Naive thymus-derived CD8-positive, alpha-beta T cell (primary cell): ENCODE measurements at regions not wholly inside any gene's neighbourhood (a gene's known extent, or its start where the extent isn't known, plus 50 kb on each side); places are given as distances from the start of the nearest gene placed in this dataset.

Source experiments
- ATAC-seq, 2 donors: fragments of 150-1000 bp; cut with Tn5 transposase in 1 of 2; sonication (Bioruptor Pico), chemical (Tn5 transposase) in 1 of 2; 1 replicate in 1 of 2; 2 replicates in 1 of 2; pipeline ENCODE4 v1.10.0; 2021; ENCODE audit warnings: mild to moderate bottlenecking in 2 of 2, moderate library complexity in 2 of 2
- POLR2A ChIA-PET: fragments of 350-600 bp; sonication (Branson Sonifier 250); formaldehyde crosslinking; loops from one replicate; lab custom pipeline; 2021; ENCODE audit warnings: antibody characterized with exemption; lab: Charles Lee
- DNase-seq, 10 donors: peaks; one replicate each; pipeline versions ENCODE4 v3.0.0 to v3.0.0-alpha.2; 2020 to 2022
- H3K27ac Mint-ChIP-seq, 10 donors: one replicate each; pipeline ENCODE4 v1.8.0; 2020 to 2022; ENCODE audit warnings: mild to moderate bottlenecking in 10 of 10, mixed read lengths in 10 of 10, moderate library complexity in 4 of 10, inconsistent platforms in 1 of 10
- H3K27me3 Mint-ChIP-seq, 5 donors: one replicate each; pipeline ENCODE4 v1.8.0; 2021 to 2022; ENCODE audit warnings: mixed read lengths in 5 of 5
- H3K36me3 Mint-ChIP-seq, 3 donors: one replicate each; pipeline ENCODE4 v1.8.0; 2020 to 2022; ENCODE audit warnings: mixed read lengths in 3 of 3, mild to moderate bottlenecking in 2 of 3, inconsistent platforms in 1 of 3
- H3K4me1 Mint-ChIP-seq, 4 donors: one replicate each; pipeline ENCODE4 v1.8.0; 2021 to 2022; ENCODE audit warnings: mixed read lengths in 4 of 4
- H3K4me3 Mint-ChIP-seq, 10 donors: one replicate each; pipeline ENCODE4 v1.8.0; 2020 to 2022; ENCODE audit warnings: mild to moderate bottlenecking in 10 of 10, mixed read lengths in 10 of 10, moderate library complexity in 6 of 10, inconsistent platforms in 1 of 10
- H3K9me3 Mint-ChIP-seq, 9 donors: one replicate each; pipeline ENCODE4 v1.8.0; 2020 to 2022; ENCODE audit warnings: mixed read lengths in 9 of 9, mild to moderate bottlenecking in 3 of 9, inconsistent platforms in 1 of 9, moderate library complexity in 1 of 9

DNA sequence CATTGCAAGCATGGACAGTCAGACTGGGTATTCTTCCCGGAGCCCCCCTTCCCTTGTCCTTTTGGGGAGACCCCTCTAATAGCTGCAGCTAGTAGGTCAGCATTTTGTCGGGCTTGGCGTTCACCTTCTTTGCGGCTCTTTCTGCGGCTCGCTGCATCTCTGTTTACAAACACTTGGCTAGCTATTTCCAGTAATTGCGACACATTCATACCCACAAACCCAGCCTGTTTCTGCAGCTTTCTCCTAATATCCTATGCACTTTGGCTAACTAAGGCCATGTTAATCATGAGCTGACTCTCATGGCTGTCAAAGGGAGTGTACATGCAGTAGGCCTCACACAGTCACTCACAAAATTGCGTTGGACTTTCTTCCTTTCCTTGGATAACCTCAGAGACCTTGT lies 716.4 kb downstream of the AMY1C start:
- Mint-ChIP-seq H3K4me1 (peaks cover 0 to 2% (median 0%) of the 10 kb centered on the region in 4 donors), H3K9me3 (peaks cover 2 to 55% (median 26%) of the 10 kb centered on the region in 9 donors), H3K4me3 (no peak overlapping the region), H3K36me3 (peaks cover 0 to 4% (median 0%) of the 10 kb centered on the region in 3 donors), H3K27me3 (no peaks in the 10 kb centered on the region), H3K27ac (no peak overlapping the region)
- no peak for ATAC-seq
- POLR2A ChIA-PET: no interaction called here
- no peak for DNase-seq

DNA sequence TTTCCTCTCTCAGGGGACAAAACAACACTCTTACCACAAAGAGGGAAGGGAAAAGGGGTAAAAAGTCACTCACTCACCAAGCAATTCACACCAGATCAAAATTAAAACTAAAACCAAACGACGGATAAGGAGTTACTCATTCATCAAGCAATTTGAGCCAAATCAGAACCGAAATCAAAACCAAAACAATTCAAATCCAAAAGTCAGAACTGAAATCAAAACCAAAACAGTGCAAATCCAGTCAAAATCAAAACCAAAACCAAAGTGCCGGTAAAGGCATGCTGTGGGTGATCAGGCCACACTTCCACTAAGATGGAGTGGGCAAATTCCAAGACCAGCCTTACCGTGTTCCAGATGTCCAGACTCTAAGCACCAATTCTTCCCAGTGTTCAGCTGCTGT lies 717.9 kb downstream of the AMY1C start:
- H3K36me3 Mint-ChIP-seq: peaks cover 0 to 4% (median 0%) of the 10 kb centered on the region in 3 donors
- no peak overlapping the region for H3K27ac Mint-ChIP-seq
- H3K9me3 Mint-ChIP-seq: peaks cover 1 to 52% (median 20%) of the 10 kb centered on the region in 9 donors
- ATAC-seq: no peak
- POLR2A ChIA-PET: no interaction called here
- H3K27me3 Mint-ChIP-seq: no peaks in the 10 kb centered on the region
- no peak for DNase-seq
- peaks cover 0 to 2% (median 0%) of the 10 kb centered on the region in 4 donors for H3K4me1 Mint-ChIP-seq
- H3K4me3 Mint-ChIP-seq: no peak overlapping the region

DNA sequence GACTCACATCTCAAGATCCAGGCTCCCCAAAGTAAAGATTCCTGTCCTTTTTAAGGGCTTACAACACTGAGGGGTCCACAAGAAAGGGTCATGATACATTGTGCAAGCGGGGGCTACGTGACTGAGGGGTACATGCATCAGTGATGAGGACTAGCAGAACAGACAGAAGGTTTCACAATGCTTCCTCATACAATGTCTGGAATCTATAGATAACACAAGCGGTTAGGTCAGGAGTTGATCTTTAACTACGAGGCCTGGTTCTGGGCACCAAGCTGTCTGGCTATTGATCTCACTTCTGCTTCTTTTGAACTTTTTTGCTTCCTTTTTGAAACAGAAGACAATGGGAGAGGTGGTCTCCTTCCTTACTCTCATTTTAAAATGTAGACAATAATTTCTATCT lies 718.6 kb downstream of the AMY1C start:
- DNase-seq (no peak), ATAC-seq (no peak)
- Mint-ChIP-seq H3K36me3 (peaks cover 0 to 2% (median 0%) of the 10 kb centered on the region in 3 donors), H3K27me3 (no peaks in the 10 kb centered on the region), H3K27ac (no peak overlapping the region), H3K9me3 (peaks cover 1 to 52% (median 20%) of the 10 kb centered on the region in 9 donors), H3K4me3 (no peak overlapping the region), H3K4me1 (peaks cover 0 to 2% (median 0%) of the 10 kb centered on the region in 4 donors)
- POLR2A ChIA-PET: no interaction called here

DNA sequence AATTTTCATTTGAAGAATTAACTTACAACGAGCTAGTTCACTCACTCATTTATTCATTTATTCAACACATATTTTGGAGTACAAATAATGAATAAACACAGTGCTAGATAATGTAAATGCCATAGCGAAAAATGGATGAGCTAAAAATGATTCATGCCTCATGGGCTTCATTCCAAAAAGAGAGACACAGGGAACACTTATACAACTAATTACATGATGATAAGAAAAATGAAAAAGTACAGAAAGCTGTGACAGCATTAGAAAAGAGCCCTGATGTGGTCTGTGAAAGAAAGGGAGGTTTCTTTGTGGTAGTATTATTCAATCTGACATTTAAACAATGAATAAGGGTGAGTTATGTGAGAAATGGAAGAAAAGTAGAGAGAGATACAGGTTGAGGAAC lies 726.4 kb downstream of the AMY1C start:
- ATAC-seq: no peak
- Mint-ChIP-seq H3K27me3 (no peaks in the 10 kb centered on the region), H3K36me3 (no peaks in the 10 kb centered on the region), H3K9me3 (peaks cover 5 to 34% (median 12%) of the 10 kb centered on the region in 9 donors), H3K27ac (peak overlapping the region in 1 of 10 donors; percentile 71), H3K4me3 (no peak overlapping the region), H3K4me1 (no peaks in the 10 kb centered on the region)
- POLR2A ChIA-PET: no interaction called here
- no peak for DNase-seq

DNA sequence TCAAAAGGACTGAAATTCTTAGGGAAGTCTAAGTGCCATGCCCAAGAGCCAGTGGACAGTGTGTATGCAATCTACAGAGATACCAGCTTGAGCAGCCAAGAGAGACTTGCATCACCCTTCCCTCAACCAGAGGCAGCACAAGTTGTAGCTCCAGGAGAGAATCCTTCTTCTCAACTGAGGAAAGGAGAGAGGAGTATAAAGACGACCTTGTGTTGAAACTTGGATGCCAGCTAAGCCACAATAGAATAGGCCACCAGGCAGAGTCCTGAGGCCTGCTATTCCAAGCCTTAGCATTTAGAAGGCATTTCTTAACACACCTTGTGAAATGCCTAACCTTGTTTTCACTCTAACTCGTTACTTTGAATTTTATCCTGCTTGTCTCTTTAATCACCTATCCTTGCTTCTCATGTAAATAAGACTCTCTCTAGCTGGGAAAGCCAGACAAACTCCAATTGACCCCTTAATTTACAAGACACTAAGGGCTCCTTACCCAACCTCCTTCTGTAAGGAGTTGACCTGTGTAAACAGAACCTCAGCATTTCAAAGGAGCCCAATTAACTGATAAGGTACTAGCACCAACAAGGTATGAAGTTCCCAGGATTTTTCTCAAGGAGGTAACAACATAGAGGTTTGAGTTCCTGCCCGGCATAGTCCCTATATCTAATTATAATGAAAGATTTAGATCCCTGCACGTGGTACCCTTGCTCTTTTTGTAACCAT lies 738.8 kb downstream of the AMY1C start:
- POLR2A ChIA-PET: no interaction called here
- H3K9me3 Mint-ChIP-seq: peaks cover 2 to 27% (median 13%) of the 10 kb centered on the region in 9 donors
- no peaks in the 10 kb centered on the region for H3K27me3 Mint-ChIP-seq
- DNase-seq (no peak), ATAC-seq (no peak)
- H3K4me3 Mint-ChIP-seq: no peak overlapping the region
- no peak overlapping the region for H3K27ac Mint-ChIP-seq
- H3K4me1 Mint-ChIP-seq: no peaks in the 10 kb centered on the region
- H3K36me3 Mint-ChIP-seq: peaks cover 0 to 6% (median 0%) of the 10 kb centered on the region in 3 donors

DNA sequence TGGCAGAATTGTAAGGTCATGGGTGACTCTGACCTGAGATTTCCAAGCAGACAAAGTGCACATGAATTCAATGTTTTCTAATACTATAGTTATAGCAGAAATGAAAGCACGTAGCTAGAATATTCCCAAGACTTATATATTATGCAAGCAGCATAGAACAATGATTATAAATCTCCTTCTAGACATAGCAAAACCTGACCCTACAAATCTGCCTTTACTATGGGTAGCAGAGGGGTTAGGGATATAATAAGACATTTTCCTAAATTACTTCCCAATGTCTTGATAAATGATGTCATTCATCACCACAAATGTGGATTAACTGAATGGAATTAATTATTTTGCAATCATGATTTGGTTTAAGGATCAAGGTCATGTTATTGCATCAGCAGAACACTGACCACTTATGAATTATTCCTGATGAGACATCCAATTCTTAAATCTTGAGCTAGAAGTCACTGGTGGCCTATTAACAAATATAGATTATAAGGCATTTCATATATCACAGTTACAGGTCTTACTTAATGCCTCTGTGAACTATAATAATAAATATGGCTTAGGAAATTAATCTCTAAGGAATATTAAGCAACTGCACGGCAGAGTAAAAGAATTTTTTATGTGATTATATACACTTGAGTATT lies 776.6 kb downstream of the AMY1C start:
- no peak for DNase-seq
- no peaks in the 10 kb centered on the region for H3K27me3 Mint-ChIP-seq
- peaks cover 2 to 23% (median 6%) of the 10 kb centered on the region in 9 donors for H3K9me3 Mint-ChIP-seq
- no peak for ATAC-seq
- no peaks in the 10 kb centered on the region for H3K36me3 Mint-ChIP-seq
- POLR2A ChIA-PET: no interaction called here
- H3K4me3 Mint-ChIP-seq: no peak overlapping the region
- H3K4me1 Mint-ChIP-seq: no peaks in the 10 kb centered on the region
- no peak overlapping the region for H3K27ac Mint-ChIP-seq

DNA sequence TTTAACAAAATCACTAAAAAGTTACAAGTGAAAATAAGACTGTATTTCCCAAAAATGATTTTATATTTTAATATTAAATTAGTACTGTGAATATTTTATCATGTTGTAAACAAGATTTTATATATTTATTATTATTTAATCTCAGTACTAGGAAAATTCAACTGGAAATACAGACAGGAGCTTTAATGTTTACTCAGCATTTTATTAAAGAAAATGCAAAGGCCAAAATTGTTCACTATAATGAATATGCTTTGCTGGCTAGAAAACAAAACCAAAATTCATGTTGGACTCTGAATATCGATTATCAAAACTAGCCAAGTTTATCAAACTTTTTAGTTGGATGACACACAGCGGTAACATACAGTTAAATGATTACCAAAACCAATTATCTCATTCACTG lies 782.3 kb downstream of the AMY1C start:
- no peak for ATAC-seq
- Mint-ChIP-seq H3K4me1 (no peaks in the 10 kb centered on the region), H3K36me3 (no peaks in the 10 kb centered on the region), H3K9me3 (peaks cover 0 to 20% (median 9%) of the 10 kb centered on the region in 9 donors), H3K27me3 (no peaks in the 10 kb centered on the region), H3K4me3 (no peak overlapping the region), H3K27ac (no peak overlapping the region)
- DNase-seq: no peak
- POLR2A ChIA-PET: no interaction called here

DNA sequence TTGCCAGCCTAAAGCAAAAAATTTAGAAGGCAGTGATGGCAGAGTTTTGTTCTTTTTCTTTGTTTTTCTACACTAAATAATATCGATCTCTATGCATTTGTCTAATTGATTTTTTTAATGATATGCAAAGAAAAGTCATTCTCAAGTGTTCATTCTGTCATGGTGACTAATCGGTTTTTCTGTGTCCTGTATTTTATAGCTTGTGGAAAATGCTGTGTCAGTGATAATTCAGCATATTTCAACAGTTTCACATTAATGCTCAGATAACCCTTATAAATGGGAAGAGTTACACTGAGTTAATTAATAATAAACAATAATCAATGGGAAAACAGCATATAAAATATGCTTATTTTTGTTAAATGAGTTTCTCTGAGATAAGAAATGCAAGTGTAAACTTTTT lies 824.9 kb downstream of the AMY1C start:
- H3K4me1 Mint-ChIP-seq: no peaks in the 10 kb centered on the region
- no peaks in the 10 kb centered on the region for H3K27me3 Mint-ChIP-seq
- no peak for ATAC-seq
- POLR2A ChIA-PET: no interaction called here
- no peaks in the 10 kb centered on the region for H3K36me3 Mint-ChIP-seq
- no peak overlapping the region for H3K27ac Mint-ChIP-seq
- H3K4me3 Mint-ChIP-seq: no peak overlapping the region
- DNase-seq: no peak
- H3K9me3 Mint-ChIP-seq: peaks cover 8 to 36% (median 18%) of the 10 kb centered on the region in 9 donors

DNA sequence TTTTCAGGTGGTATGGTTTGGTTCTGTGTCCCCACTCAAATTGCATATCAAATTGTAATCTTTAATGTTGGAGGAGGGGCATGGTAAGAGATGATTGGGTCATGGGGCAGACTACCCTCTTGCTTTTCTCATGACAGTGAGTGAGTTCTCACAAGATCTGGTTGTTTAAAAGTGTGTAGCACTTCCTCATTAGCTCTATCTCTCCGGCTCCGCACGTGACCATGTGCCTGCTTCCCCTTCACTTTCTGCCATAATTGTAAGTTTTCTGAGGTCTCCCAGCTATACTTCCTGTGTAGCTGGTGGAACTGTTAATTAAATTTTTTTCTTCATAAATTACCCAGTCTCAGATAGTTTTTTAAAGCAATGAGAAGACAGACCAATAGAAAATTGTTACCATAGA lies 843.2 kb downstream of the AMY1C start:
- Mint-ChIP-seq H3K4me3 (no peak overlapping the region), H3K4me1 (no peaks in the 10 kb centered on the region), H3K27ac (no peak overlapping the region), H3K27me3 (no peaks in the 10 kb centered on the region), H3K9me3 (peaks cover 8 to 37% (median 15%) of the 10 kb centered on the region in 9 donors), H3K36me3 (peaks cover 0 to 5% (median 0%) of the 10 kb centered on the region in 3 donors)
- ATAC-seq (no peak), DNase-seq (no peak)
- POLR2A ChIA-PET: no interaction called here

DNA sequence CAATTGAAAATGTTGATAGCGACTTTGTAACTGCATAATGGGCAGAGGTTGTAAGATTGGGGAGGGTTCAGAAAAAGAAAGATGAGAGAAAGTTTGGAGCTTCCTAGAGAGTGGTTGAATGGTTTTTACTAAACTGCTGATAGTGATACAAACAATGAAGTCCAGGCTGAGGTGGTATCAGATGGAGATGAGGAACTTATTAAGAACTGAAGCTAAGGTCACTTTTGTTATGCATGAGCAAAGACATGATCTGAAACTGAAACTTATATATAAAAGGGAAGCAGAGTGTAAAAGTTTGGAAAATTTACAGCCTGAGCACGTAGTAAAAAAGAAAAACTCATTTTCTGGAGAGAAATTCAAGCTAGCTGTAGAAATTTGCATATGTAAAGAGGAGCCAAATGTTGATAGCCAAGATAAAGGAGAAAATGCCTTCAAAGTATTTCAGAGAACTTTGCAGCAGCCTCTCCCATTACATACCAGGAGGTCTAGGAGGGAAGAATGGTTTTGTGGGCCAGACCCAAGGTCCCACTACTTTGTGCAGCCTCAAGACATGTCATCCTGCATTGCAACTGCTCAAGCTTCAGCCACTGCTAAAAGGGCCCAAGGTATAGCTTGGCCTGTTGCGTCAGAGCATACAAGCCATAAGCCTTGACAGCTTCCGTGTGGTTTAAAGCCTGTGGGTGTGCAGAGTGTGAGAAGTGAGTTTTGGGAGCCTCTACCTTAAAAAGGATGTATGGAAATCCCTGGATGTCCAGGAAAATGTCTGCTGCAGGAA lies 843.9 kb downstream of the AMY1C start:
- no peak overlapping the region for H3K4me3 Mint-ChIP-seq
- no peak overlapping the region for H3K27ac Mint-ChIP-seq
- POLR2A ChIA-PET: no interaction called here
- no peak for ATAC-seq
- no peak for DNase-seq
- H3K36me3 Mint-ChIP-seq: peaks cover 0 to 5% (median 0%) of the 10 kb centered on the region in 3 donors
- no peaks in the 10 kb centered on the region for H3K4me1 Mint-ChIP-seq
- peaks cover 5 to 30% (median 12%) of the 10 kb centered on the region in 9 donors for H3K9me3 Mint-ChIP-seq
- H3K27me3 Mint-ChIP-seq: no peaks in the 10 kb centered on the region

DNA sequence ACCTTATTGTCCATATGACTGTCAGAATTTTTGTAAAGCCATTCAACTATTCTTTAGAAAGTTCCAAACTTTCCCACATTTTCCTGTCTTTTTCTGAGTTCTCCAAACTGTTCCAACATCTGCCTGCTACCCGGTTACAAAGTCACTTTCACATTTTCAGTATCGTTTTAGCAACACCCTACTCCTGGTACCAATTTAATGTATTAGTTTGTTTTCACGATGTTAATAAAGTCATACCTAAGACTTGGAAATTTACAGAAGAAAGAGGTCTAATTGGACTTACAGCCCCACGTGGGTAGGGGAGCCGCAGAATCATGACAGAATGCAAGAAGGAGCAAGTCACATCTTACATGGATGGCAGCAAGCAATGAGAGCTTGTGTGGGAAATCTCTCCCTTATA lies 867.8 kb downstream of the AMY1C start:
- Mint-ChIP-seq H3K4me3 (no peak overlapping the region), H3K36me3 (peaks cover 0 to 11% (median 0%) of the 10 kb centered on the region in 3 donors), H3K27ac (no peak overlapping the region), H3K4me1 (peaks cover 0 to 2% (median 0%) of the 10 kb centered on the region in 4 donors), H3K27me3 (no peaks in the 10 kb centered on the region), H3K9me3 (peaks cover 10 to 57% (median 26%) of the 10 kb centered on the region in 9 donors)
- ATAC-seq (no peak), DNase-seq (no peak)
- POLR2A ChIA-PET: no interaction called here

DNA sequence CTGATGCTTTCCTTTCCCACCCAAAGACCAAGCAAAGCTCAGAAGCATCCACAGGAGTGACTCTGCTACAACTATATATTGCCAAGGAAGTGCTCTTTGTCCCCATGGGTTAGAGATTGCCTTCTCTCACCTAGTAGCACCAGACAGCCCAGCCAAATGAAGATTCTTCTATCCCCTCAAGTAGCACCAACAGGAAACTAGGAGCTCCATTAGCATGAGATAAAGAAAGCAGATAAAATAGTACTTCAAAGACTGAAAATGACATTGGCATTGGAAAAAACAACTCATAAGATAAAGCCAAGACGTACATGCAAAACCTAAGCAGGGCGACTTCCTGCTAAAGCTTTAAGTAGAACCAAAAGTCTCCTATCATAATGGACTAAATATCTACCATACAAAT lies 871.5 kb downstream of the AMY1C start:
- H3K9me3 Mint-ChIP-seq: peaks cover 8 to 49% (median 19%) of the 10 kb centered on the region in 9 donors
- H3K4me1 Mint-ChIP-seq: peaks cover 0 to 2% (median 0%) of the 10 kb centered on the region in 4 donors
- DNase-seq (no peak), ATAC-seq (no peak)
- no peaks in the 10 kb centered on the region for H3K27me3 Mint-ChIP-seq
- POLR2A ChIA-PET: no interaction called here
- no peak overlapping the region for H3K4me3 Mint-ChIP-seq
- H3K27ac Mint-ChIP-seq: no peak overlapping the region
- peaks cover 0 to 7% (median 0%) of the 10 kb centered on the region in 3 donors for H3K36me3 Mint-ChIP-seq

DNA sequence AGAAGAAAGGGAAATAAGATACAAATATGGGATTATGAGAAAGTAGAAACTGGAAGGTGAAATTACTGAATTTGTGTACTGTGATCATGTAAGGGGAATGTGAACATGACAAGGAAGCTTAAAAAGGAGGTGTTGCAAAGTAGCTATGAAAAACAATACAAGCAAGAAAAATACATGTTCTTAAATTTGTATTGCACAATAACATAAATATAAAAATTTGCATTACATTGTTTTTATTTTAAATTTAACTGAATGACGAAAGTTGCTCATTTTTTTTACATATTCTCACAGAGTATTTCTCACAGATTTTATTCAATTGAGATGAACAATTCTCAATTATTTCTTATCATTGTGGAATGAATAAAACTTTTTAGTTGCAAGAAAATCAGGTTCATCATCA lies 874.8 kb downstream of the AMY1C start:
- Mint-ChIP-seq H3K27ac (no peak overlapping the region), H3K4me1 (peaks cover 0 to 2% (median 0%) of the 10 kb centered on the region in 4 donors), H3K36me3 (no peaks in the 10 kb centered on the region), H3K27me3 (no peaks in the 10 kb centered on the region), H3K9me3 (peaks cover 3 to 43% (median 10%) of the 10 kb centered on the region in 9 donors), H3K4me3 (no peak overlapping the region)
- POLR2A ChIA-PET: no interaction called here
- no peak for ATAC-seq
- DNase-seq: no peak
